ENCODE measurements at regions not wholly inside any gene's neighbourhood (a gene's known extent, or its start where the extent isn't known, plus 50 kb on each side); places are given as distances from the start of the nearest gene placed in this dataset.

GRCh38 chr13:63481334-63481733, 2065.7 kb upstream of the PCDH20 start:
- no peak for TF ChIP-seq ZNF274 (IDR thresholded peaks at IDR 0.05; ENCODE audit: low read depth, low read length)
- no peak for TF ChIP-seq YY1 (IDR thresholded peaks at IDR 0.05; ENCODE audit: insufficient read depth, insufficient read length)
